ENCODE measurements at regions not wholly inside any gene's neighbourhood (a gene's known extent, or its start where the extent isn't known, plus 50 kb on each side); places are given as distances from the start of the nearest gene placed in this dataset.

- CTCF ChIA-PET: no interaction called here
- no peak for TF ChIP-seq NFRKB (IDR thresholded peaks at IDR 0.05)
- TF ChIP-seq ARNT (IDR thresholded peaks at IDR 0.05): no peak
- TF ChIP-seq, protein P1, sequence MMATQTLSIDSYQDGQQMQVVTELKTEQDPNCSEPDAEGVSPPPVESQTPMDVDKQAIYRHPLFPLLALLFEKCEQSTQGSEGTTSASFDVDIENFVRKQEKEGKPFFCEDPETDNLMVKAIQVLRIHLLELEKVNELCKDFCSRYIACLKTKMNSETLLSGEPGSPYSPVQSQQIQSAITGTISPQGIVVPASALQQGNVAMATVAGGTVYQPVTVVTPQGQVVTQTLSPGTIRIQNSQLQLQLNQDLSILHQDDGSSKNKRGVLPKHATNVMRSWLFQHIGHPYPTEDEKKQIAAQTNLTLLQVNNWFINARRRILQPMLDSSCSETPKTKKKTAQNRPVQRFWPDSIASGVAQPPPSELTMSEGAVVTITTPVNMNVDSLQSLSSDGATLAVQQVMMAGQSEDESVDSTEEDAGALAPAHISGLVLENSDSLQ (IDR thresholded peaks at IDR 0.05): no peak
- no peak for TF ChIP-seq FOXK2 (IDR thresholded peaks at IDR 0.05)
- no peak for TF ChIP-seq FOXA1 (IDR thresholded peaks at IDR 0.05)
- TF ChIP-seq BHLHE40 (IDR thresholded peaks at IDR 0.05; ENCODE audit: borderline replicate concordance): no peak
- no peak for TF ChIP-seq SP1 (IDR thresholded peaks at IDR 0.05)
- DNase-seq (ENCODE audit: extremely low spot score): no peak
- POLR2A ChIA-PET: no interaction called here
Observed at GRCh38 chrX:97682991-97683840, 799.5 kb downstream of the RPA4 start.

DNA sequence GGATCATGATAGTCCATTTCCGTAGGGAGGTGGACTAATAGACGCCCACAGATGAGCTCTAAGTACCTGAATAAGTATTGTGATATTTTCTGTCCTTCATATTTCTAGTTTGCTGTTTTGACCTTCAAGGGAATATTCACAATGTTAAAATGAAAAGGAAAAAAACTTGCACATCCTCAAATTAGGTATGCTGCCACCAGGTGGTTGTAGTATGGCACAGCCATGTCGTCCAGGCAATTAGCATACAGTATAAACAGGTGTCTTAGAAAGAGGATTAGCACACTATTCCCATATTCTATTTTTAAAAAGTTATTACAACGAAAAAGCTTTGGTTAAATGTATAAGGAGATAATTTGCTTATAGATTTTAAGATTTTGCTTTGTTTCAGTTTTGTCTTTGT lies 802.0 kb downstream of the RPA4 start:
- TF ChIP-seq BHLHE40 (IDR thresholded peaks at IDR 0.05; ENCODE audit: borderline replicate concordance): no peak
- TF ChIP-seq ZNF384 (IDR thresholded peaks at IDR 0.05): peak; percentile 39; the same call in 1 of the 2 replicates
- TF ChIP-seq ARNT (IDR thresholded peaks at IDR 0.05): no peak
- DNase-seq (ENCODE audit: extremely low spot score): peak; percentile 34
- ChIA-PET POLR2A (no interaction called here), CTCF (interaction anchor here (1.3 to 1.9 kb wide), 2 partner anchors 11 to 26 kb away, joined by 3 to 5 read pairs; no protein-coding TSS in a partner anchor)

DNA sequence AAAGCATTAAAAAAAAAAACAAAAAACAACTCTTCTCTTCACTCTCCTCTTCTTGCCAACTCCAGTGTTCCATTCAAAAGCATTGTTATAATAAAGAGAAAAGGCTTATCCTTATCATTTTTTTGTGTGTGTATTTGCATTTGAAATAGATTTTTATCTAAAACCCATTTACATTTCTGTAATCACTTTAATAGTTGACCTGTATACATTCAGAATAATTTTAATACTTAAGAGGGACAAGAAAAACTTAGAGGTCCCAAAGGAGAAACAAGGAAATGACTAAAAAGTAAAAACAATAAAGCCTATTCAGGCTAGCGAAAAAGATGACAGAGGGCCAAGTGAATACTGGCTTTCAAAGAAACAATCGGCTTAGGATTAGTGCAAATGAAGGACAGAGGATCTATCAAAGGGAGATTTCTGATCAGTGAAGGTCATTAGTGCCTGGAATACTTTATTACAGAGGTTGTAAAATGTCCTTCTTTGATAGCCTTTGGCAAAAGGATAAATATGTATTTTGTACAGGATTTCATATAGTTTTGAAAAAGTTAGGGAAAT lies 808.3 kb downstream of the RPA4 start:
- no peak for DNase-seq (ENCODE audit: extremely low spot score)
- POLR2A ChIA-PET: no interaction called here
- CTCF ChIA-PET: no interaction called here
- TF ChIP-seq FOXM1 (IDR thresholded peaks at IDR 0.05; ENCODE audit: borderline replicate concordance) (no peak), FOXA1 (IDR thresholded peaks at IDR 0.05) (no peak), TARDBP (IDR thresholded peaks at IDR 0.05) (no peak), FOXK2 (IDR thresholded peaks at IDR 0.05) (no peak)

DNA sequence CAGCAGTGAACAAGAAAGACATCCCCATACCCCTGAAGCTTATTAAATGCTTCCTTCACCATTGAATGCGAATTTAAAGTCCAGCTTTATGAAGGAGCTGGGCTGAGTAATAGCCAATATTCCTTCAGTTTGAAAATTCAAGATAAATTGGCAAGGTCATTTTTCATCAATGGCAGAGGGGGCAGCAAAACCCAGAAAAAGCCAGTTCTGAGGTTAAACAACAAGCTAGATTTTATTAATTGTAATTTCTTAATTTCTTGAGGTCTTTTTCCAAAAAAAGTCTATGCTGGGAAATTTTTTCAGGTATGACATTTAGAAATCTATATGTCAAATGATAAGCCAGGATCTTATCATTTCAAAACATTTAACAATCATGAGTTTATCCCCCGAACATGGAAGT lies 808.9 kb downstream of the RPA4 start:
- CTCF ChIA-PET: no interaction called here
- no peak for DNase-seq (ENCODE audit: extremely low spot score)
- POLR2A ChIA-PET: no interaction called here
- TF ChIP-seq ZNF384 (IDR thresholded peaks at IDR 0.05) (no peak), L3MBTL2 (conservative IDR thresholded peaks at IDR 0.05) (no peak), FOXM1 (IDR thresholded peaks at IDR 0.05; ENCODE audit: borderline replicate concordance) (no peak), FOXA1 (IDR thresholded peaks at IDR 0.05) (no peak), NFRKB (IDR thresholded peaks at IDR 0.05) (no peak), FOXK2 (IDR thresholded peaks at IDR 0.05) (no peak), BHLHE40 (IDR thresholded peaks at IDR 0.05; ENCODE audit: borderline replicate concordance) (no peak), SP1 (IDR thresholded peaks at IDR 0.05) (no peak)
- TF ChIP-seq, protein P1 (IDR thresholded peaks at IDR 0.05): no peak

GRCh38 chrX:97700547-97700946 lies 816.8 kb downstream of the RPA4 start:
- CTCF ChIA-PET: no interaction called here
- POLR2A ChIA-PET: no interaction called here
- TF ChIP-seq ZNF384 (IDR thresholded peaks at IDR 0.05) (no peak), HDGF (IDR thresholded peaks at IDR 0.05; ENCODE audit: borderline replicate concordance) (no peak), SUZ12 (IDR thresholded peaks at IDR 0.05) (no peak)
- no peak for DNase-seq (ENCODE audit: extremely low spot score)

- no peak for TF ChIP-seq LEF1 (IDR thresholded peaks at IDR 0.05; ENCODE audit: borderline replicate concordance)
- TF ChIP-seq NFRKB (IDR thresholded peaks at IDR 0.05): no peak
- no peak for TF ChIP-seq TARDBP (IDR thresholded peaks at IDR 0.05)
- no peak for TF ChIP-seq SUZ12 (IDR thresholded peaks at IDR 0.05)
- no peak for TF ChIP-seq ELF4 (IDR thresholded peaks at IDR 0.05)
- no peak for TF ChIP-seq HDGF (IDR thresholded peaks at IDR 0.05; ENCODE audit: borderline replicate concordance)
- no peak for TF ChIP-seq FOXM1 (IDR thresholded peaks at IDR 0.05; ENCODE audit: borderline replicate concordance)
- POLR2A ChIA-PET: no interaction called here
- no peak for DNase-seq (ENCODE audit: extremely low spot score)
- CTCF ChIA-PET: no interaction called here
Observed at GRCh38 chrX:97704474-97704873, 820.8 kb downstream of the RPA4 start.

DNA sequence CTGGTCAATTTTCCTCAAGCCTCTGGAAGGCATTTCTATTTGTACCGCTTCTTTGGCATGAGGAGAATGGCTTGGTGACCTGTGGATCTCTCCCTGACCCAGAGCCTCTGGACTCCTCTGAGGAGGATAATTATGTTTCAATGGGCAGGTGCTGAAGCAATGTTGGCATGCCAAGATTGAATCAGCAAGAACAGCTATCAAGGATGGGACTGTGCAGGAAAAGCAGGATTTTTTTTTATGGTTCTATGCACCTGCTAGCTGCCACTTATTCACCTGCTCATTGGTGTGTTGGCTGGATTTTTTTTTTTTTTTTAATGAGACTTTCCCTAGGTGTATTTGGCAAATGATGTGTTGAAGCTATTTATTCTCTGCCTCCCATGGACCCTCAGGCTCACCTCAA lies 821.2 kb downstream of the RPA4 start:
- DNase-seq (ENCODE audit: extremely low spot score): no peak
- CTCF ChIA-PET: no interaction called here

More for the DNA sequence above, 821.2 kb downstream of the RPA4 start:
- TF ChIP-seq L3MBTL2 (conservative IDR thresholded peaks at IDR 0.05) (no peak), FOXM1 (IDR thresholded peaks at IDR 0.05; ENCODE audit: borderline replicate concordance) (no peak), HDGF (IDR thresholded peaks at IDR 0.05; ENCODE audit: borderline replicate concordance) (no peak), SUZ12 (IDR thresholded peaks at IDR 0.05) (no peak)
- TF ChIP-seq, protein P1 (IDR thresholded peaks at IDR 0.05): no peak
- POLR2A ChIA-PET: no interaction called here
